Fibroblast of skin of left biceps (primary cell): ENCODE measurements at regions not wholly inside any gene's neighbourhood (a gene's known extent, or its start where the extent isn't known, plus 50 kb on each side); places are given as distances from the start of the nearest gene placed in this dataset.

ENCODE experiments used
- DNase-seq, 2 experiments: peaks; one replicate each; pipeline ENCODE4 v3.0.0-alpha.2; 2013; ENCODE audit warnings: low read depth in 2 of 2

- no peak for DNase-seq
Measured at GRCh38 chr1:8086055-8086454, 59.9 kb upstream of the ERRFI1 start.

GRCh38 chr1:8084913-8085312 is 58.8 kb upstream of the ERRFI1 start:
- DNase-seq = no peak

- DNase-seq = peak; percentile 71 to 77
Measured at GRCh38 chr1:8083739-8084484, 57.8 kb upstream of the ERRFI1 start.

- DNase-seq = no peak
Measured at GRCh38 chr1:8082945-8083344, 56.8 kb upstream of the ERRFI1 start.

GRCh38 chr1:8078176-8078671 is 52.1 kb upstream of the ERRFI1 start:
- DNase-seq = no peak

GRCh38 chr1:8077602-8078001 is 51.5 kb upstream of the ERRFI1 start:
- no peak for DNase-seq

GRCh38 chr1:8077120-8077573 is 51.0 kb upstream of the ERRFI1 start:
- DNase-seq = no peak

- DNase-seq = no peak
Measured at GRCh38 chr1:8076176-8076575, 50.1 kb upstream of the ERRFI1 start.
